Brain microvascular endothelial cell (primary cell): ENCODE measurements at regions not wholly inside any gene's neighbourhood (a gene's known extent, or its start where the extent isn't known, plus 50 kb on each side); places are given as distances from the start of the nearest gene placed in this dataset.

ENCODE experiments used
- DNase-seq: peaks from one replicate; pipeline ENCODE4 v3.0.0-alpha.2; 2020
- H3K27ac ChIP-seq: fragments of 250-450 bp; sonication (Bioruptor Pico); 2 replicates; pipeline ENCODE4 v1.5.1; 2020; ENCODE audit warnings: mild to moderate bottlenecking, moderate library complexity
- H3K27me3 ChIP-seq: fragments of 250-450 bp; sonication (Bioruptor Pico); replicated peaks from 2 replicates; pipeline ENCODE4 v1.5.1; 2020; ENCODE audit warnings: mild to moderate bottlenecking
- H3K36me3 ChIP-seq: fragments of 250-450 bp; sonication (Bioruptor Pico); replicated peaks from 2 replicates; pipeline ENCODE4 v1.5.1; 2020; ENCODE audit warnings: mild to moderate bottlenecking
- H3K4me3 ChIP-seq: 2 replicates; pipeline ENCODE4 v1.5.1; 2011; ENCODE audit warnings: low read depth, mild to moderate bottlenecking, control low read depth, low read length, moderate library complexity
- CTCF ChIP-seq: IDR thresholded peaks from 2 replicates; pipeline ENCODE4 v1.5.1; 2011; ENCODE audit warnings: low read depth, mild to moderate bottlenecking, moderate library complexity, low read length, control low read depth, inconsistent platforms; ENCODE audit errors: missing control alignments
- in situ Hi-C: cut with HindIII; loops from 2 replicates; pipeline ENCODE4 v1.10.0; 2017; ENCODE audit warnings: low sequenced_read_pairs, low pct_ligation_motif_present

- H3K27ac ChIP-seq: no peak overlapping the region
- no peak for TF ChIP-seq CTCF
- H3K27me3 ChIP-seq: no peaks in the 10 kb centered on the region
- no peaks in the 10 kb centered on the region for H3K36me3 ChIP-seq
- DNase-seq: no peak
- in situ Hi-C loops: no loop called here
- H3K4me3 ChIP-seq: no peak overlapping the region
These were observed 55.5 kb upstream of the LDHB start for GRCh38 chr12:21713133-21713532.

GRCh38 chr12:21710958-21711775, 53.5 kb upstream of the LDHB start:
- no peak overlapping the region for H3K27ac ChIP-seq
- no peaks in the 10 kb centered on the region for H3K27me3 ChIP-seq
- DNase-seq: peak; percentile 11
- no peak overlapping the region for H3K4me3 ChIP-seq
- H3K36me3 ChIP-seq: no peaks in the 10 kb centered on the region
- in situ Hi-C loops: no loop called here
- TF ChIP-seq CTCF: no peak
